ENCODE measurements at regions not wholly inside any gene's neighbourhood (a gene's known extent, or its start where the extent isn't known, plus 50 kb on each side); places are given as distances from the start of the nearest gene placed in this dataset.

GRCh38 chr9:71233646-71234045 lies 112.2 kb upstream of the TRPM3 start:
- in situ Hi-C loops (cut with MboI; ENCODE audit: low sequenced_read_pairs, unreplicated experiment) = no loop called here
- TF ChIP-seq CTCF (IDR thresholded peaks at IDR 0.05; ENCODE audit: borderline replicate concordance, control extremely low read depth, extremely low read depth, insufficient read depth, missing control alignments) = no peak
- DNase-seq (ENCODE audit: low spot score) = no peak

GRCh38 chr9:71223953-71224538 lies 102.6 kb upstream of the TRPM3 start:
- no peak for DNase-seq (ENCODE audit: low spot score)
- no peak for TF ChIP-seq CTCF (IDR thresholded peaks at IDR 0.05; ENCODE audit: borderline replicate concordance, control extremely low read depth, extremely low read depth, insufficient read depth, missing control alignments)
- in situ Hi-C loops (cut with MboI; ENCODE audit: low sequenced_read_pairs, unreplicated experiment) = no loop called here

- in situ Hi-C loops (cut with MboI; ENCODE audit: low sequenced_read_pairs, unreplicated experiment) = no loop called here
- no peak for DNase-seq (ENCODE audit: low spot score)
- no peak for TF ChIP-seq CTCF (IDR thresholded peaks at IDR 0.05; ENCODE audit: borderline replicate concordance, control extremely low read depth, extremely low read depth, insufficient read depth, missing control alignments)
Observed at GRCh38 chr9:71218774-71219173, 97.4 kb upstream of the TRPM3 start.

GRCh38 chr9:71213633-71214032 lies 92.2 kb upstream of the TRPM3 start:
- TF ChIP-seq CTCF (IDR thresholded peaks at IDR 0.05; ENCODE audit: borderline replicate concordance, control extremely low read depth, extremely low read depth, insufficient read depth, missing control alignments) = no peak
- no peak for DNase-seq (ENCODE audit: low spot score)
- in situ Hi-C loops (cut with MboI; ENCODE audit: low sequenced_read_pairs, unreplicated experiment) = no loop called here

- TF ChIP-seq CTCF (IDR thresholded peaks at IDR 0.05; ENCODE audit: borderline replicate concordance, control extremely low read depth, extremely low read depth, insufficient read depth, missing control alignments) = no peak
- DNase-seq (ENCODE audit: low spot score) = no peak
- in situ Hi-C loops (cut with MboI; ENCODE audit: low sequenced_read_pairs, unreplicated experiment) = no loop called here
Observed at GRCh38 chr9:71210326-71210725, 88.9 kb upstream of the TRPM3 start.

- in situ Hi-C loops (cut with MboI; ENCODE audit: low sequenced_read_pairs, unreplicated experiment) = no loop called here
- no peak for DNase-seq (ENCODE audit: low spot score)
- no peak for TF ChIP-seq CTCF (IDR thresholded peaks at IDR 0.05; ENCODE audit: borderline replicate concordance, control extremely low read depth, extremely low read depth, insufficient read depth, missing control alignments)
Observed at GRCh38 chr9:71209890-71210289, 88.5 kb upstream of the TRPM3 start.

All from GM13976 (cell line).